HepG2 (cell line): ENCODE measurements at regions not wholly inside any gene's neighbourhood (a gene's known extent, or its start where the extent isn't known, plus 50 kb on each side); places are given as distances from the start of the nearest gene placed in this dataset.

Experiments used
- CEBPG ChIP-seq: IDR thresholded peaks from 2 replicates; pipeline ENCODE4 v1.6.1; 2016
- IKZF5 ChIP-seq: IDR thresholded peaks from 2 replicates; pipeline ENCODE4 v1.6.1; 2018; ENCODE audit warnings: missing genetic modification reagents, mild to moderate bottlenecking, missing compliant biosample characterization
- JUNB ChIP-seq: sonication (generic); formaldehyde crosslinking; IDR thresholded peaks from 2 replicates; pipeline ENCODE4 v1.8.0; 2022; ENCODE audit warnings: missing genetic modification reagents, mild to moderate bottlenecking, borderline replicate concordance
- KDM3A ChIP-seq: IDR thresholded peaks from 2 replicates; pipeline ENCODE4 v1.6.1; 2018; ENCODE audit warnings: low read depth, missing compliant biosample characterization
- POLR2G ChIP-seq: fragments of 200-400 bp; formaldehyde crosslinking; IDR thresholded peaks from 2 replicates; pipeline ENCODE4 v1.6.1; 2018; ENCODE audit warnings: mild to moderate bottlenecking, low read depth, low read length, moderate library complexity
- SOX6 ChIP-seq, 2 experiments: fragments of 450-650 bp in 1 of 2; sonication (generic) in 1 of 2; formaldehyde crosslinking in 1 of 2; IDR thresholded peaks; 2 replicates each; pipeline versions ENCODE4 v1.4.0 to v1.6.1; 2017 to 2020; ENCODE audit warnings: antibody characterized with exemption in 1 of 2, mild to moderate bottlenecking in 1 of 2, missing genetic modification reagents in 1 of 2
- TBX2 ChIP-seq: sonication (generic); formaldehyde crosslinking; IDR thresholded peaks from 2 replicates; pipeline ENCODE4 v1.5.0; 2020; ENCODE audit warnings: missing genetic modification reagents, mild to moderate bottlenecking, borderline replicate concordance
- TEAD3 ChIP-seq: optimal IDR thresholded peaks from 2 replicates; pipeline ENCODE3; 2016; ENCODE audit warnings: borderline replicate concordance
- ZNF224 ChIP-seq: sonication (generic); formaldehyde crosslinking; IDR thresholded peaks from 2 replicates; pipeline ENCODE4 v1.5.0; 2020; ENCODE audit warnings: mild to moderate bottlenecking, missing genetic modification reagents
- ZNF3 ChIP-seq: IDR thresholded peaks from 2 replicates; pipeline ENCODE4 v1.7.0; 2017; ENCODE audit warnings: inconsistent platforms
- ZNF549 ChIP-seq: sonication (generic); formaldehyde crosslinking; IDR thresholded peaks from 2 replicates; pipeline ENCODE4 v1.5.0; 2020; ENCODE audit warnings: missing genetic modification reagents
- ZNF644 ChIP-seq: IDR thresholded peaks from 2 replicates; pipeline ENCODE4 v1.6.1; 2016; ENCODE audit warnings: low read depth
- ZNF816 ChIP-seq: sonication (generic); formaldehyde crosslinking; IDR thresholded peaks from 2 replicates; pipeline ENCODE4 v1.8.0; 2022; ENCODE audit warnings: missing genetic modification reagents, mild to moderate bottlenecking, borderline replicate concordance
- ZNF878 ChIP-seq: sonication (generic); formaldehyde crosslinking; IDR thresholded peaks from 2 replicates; pipeline ENCODE4 v1.8.1; 2023; ENCODE audit warnings: mild to moderate bottlenecking, missing genetic modification reagents, moderate library complexity
- TF ChIP-seq, protein P1 (sequence below): IDR thresholded peaks from 2 replicates; pipeline ENCODE4 v1.6.1; 2016; ENCODE audit warnings: mild to moderate bottlenecking
- TF ChIP-seq, protein P2 (sequence below): sonication (generic); formaldehyde crosslinking; IDR thresholded peaks from 2 replicates; pipeline ENCODE4 v1.4.0; 2020; ENCODE audit warnings: mild to moderate bottlenecking, missing genetic modification reagents
- TF ChIP-seq, protein P3 (sequence below): IDR thresholded peaks from 2 replicates; pipeline ENCODE4 v1.6.1; 2016; ENCODE audit warnings: low read depth, control low read depth
- TF ChIP-seq, protein P4 (sequence below): sonication (generic); formaldehyde crosslinking; IDR thresholded peaks from 2 replicates; pipeline ENCODE4 v1.4.0; 2020; ENCODE audit warnings: missing genetic modification reagents, borderline replicate concordance

- TF ChIP-seq, protein P1, sequence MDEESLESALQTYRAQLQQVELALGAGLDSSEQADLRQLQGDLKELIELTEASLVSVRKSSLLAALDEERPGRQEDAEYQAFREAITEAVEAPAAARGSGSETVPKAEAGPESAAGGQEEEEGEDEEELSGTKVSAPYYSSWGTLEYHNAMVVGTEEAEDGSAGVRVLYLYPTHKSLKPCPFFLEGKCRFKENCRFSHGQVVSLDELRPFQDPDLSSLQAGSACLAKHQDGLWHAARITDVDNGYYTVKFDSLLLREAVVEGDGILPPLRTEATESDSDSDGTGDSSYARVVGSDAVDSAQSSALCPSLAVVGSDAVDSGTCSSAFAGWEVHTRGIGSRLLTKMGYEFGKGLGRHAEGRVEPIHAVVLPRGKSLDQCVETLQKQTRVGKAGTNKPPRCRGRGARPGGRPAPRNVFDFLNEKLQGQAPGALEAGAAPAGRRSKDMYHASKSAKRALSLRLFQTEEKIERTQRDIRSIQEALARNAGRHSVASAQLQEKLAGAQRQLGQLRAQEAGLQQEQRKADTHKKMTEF (CRISPR knock-in tag), result peak; percentile 54; the same call in 1 of the 2 replicates
- TF ChIP-seq KDM3A (CRISPR knock-in tag), result no peak
- peak; percentile 60 for TF ChIP-seq TEAD3
- TF ChIP-seq IKZF5, result no peak
- TF ChIP-seq SOX6 (IDR thresholded peaks at IDR 0.05), result no peak
- peak; percentile 89 for TF ChIP-seq SOX6 (CRISPR knock-in tag; IDR thresholded peaks at IDR 0.05)
- TF ChIP-seq, protein P2, sequence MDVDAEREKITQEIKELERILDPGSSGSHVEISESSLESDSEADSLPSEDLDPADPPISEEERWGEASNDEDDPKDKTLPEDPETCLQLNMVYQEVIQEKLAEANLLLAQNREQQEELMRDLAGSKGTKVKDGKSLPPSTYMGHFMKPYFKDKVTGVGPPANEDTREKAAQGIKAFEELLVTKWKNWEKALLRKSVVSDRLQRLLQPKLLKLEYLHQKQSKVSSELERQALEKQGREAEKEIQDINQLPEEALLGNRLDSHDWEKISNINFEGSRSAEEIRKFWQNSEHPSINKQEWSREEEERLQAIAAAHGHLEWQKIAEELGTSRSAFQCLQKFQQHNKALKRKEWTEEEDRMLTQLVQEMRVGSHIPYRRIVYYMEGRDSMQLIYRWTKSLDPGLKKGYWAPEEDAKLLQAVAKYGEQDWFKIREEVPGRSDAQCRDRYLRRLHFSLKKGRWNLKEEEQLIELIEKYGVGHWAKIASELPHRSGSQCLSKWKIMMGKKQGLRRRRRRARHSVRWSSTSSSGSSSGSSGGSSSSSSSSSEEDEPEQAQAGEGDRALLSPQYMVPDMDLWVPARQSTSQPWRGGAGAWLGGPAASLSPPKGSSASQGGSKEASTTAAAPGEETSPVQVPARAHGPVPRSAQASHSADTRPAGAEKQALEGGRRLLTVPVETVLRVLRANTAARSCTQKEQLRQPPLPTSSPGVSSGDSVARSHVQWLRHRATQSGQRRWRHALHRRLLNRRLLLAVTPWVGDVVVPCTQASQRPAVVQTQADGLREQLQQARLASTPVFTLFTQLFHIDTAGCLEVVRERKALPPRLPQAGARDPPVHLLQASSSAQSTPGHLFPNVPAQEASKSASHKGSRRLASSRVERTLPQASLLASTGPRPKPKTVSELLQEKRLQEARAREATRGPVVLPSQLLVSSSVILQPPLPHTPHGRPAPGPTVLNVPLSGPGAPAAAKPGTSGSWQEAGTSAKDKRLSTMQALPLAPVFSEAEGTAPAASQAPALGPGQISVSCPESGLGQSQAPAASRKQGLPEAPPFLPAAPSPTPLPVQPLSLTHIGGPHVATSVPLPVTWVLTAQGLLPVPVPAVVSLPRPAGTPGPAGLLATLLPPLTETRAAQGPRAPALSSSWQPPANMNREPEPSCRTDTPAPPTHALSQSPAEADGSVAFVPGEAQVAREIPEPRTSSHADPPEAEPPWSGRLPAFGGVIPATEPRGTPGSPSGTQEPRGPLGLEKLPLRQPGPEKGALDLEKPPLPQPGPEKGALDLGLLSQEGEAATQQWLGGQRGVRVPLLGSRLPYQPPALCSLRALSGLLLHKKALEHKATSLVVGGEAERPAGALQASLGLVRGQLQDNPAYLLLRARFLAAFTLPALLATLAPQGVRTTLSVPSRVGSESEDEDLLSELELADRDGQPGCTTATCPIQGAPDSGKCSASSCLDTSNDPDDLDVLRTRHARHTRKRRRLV (CRISPR knock-in tag), result no peak
- TF ChIP-seq ZNF644 (CRISPR knock-in tag), result peak; percentile 74; the same call in 1 of the 2 replicates
- TF ChIP-seq, protein P3, sequence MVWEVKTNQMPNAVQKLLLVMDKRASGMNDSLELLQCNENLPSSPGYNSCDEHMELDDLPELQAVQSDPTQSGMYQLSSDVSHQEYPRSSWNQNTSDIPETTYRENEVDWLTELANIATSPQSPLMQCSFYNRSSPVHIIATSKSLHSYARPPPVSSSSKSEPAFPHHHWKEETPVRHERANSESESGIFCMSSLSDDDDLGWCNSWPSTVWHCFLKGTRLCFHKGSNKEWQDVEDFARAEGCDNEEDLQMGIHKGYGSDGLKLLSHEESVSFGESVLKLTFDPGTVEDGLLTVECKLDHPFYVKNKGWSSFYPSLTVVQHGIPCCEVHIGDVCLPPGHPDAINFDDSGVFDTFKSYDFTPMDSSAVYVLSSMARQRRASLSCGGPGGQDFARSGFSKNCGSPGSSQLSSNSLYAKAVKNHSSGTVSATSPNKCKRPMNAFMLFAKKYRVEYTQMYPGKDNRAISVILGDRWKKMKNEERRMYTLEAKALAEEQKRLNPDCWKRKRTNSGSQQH (CRISPR knock-in tag), result no peak
- no peak for TF ChIP-seq POLR2G
- no peak for TF ChIP-seq JUNB (CRISPR knock-in tag)
- no peak for TF ChIP-seq ZNF224 (CRISPR knock-in tag)
- TF ChIP-seq ZNF878 (CRISPR knock-in tag), result no peak
- TF ChIP-seq ZNF3 (CRISPR knock-in tag), result no peak
- peak; percentile 72 for TF ChIP-seq CEBPG
- no peak for TF ChIP-seq ZNF816 (CRISPR knock-in tag)
- TF ChIP-seq, protein P4, sequence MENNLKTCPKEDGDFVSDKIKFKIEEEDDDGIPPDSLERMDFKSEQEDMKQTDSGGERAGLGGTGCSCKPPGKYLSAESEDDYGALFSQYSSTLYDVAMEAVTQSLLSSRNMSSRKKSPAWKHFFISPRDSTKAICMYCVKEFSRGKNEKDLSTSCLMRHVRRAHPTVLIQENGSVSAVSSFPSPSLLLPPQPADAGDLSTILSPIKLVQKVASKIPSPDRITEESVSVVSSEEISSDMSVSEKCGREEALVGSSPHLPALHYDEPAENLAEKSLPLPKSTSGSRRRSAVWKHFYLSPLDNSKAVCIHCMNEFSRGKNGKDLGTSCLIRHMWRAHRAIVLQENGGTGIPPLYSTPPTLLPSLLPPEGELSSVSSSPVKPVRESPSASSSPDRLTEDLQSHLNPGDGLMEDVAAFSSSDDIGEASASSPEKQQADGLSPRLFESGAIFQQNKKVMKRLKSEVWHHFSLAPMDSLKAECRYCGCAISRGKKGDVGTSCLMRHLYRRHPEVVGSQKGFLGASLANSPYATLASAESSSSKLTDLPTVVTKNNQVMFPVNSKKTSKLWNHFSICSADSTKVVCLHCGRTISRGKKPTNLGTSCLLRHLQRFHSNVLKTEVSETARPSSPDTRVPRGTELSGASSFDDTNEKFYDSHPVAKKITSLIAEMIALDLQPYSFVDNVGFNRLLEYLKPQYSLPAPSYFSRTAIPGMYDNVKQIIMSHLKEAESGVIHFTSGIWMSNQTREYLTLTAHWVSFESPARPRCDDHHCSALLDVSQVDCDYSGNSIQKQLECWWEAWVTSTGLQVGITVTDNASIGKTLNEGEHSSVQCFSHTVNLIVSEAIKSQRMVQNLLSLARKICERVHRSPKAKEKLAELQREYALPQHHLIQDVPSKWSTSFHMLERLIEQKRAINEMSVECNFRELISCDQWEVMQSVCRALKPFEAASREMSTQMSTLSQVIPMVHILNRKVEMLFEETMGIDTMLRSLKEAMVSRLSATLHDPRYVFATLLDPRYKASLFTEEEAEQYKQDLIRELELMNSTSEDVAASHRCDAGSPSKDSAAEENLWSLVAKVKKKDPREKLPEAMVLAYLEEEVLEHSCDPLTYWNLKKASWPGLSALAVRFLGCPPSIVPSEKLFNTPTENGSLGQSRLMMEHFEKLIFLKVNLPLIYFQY (CRISPR knock-in tag), result no peak
- TF ChIP-seq TBX2, result peak; percentile 52; the same call in 1 of the 2 replicates
- no peak for TF ChIP-seq ZNF549 (CRISPR knock-in tag)
Measured at GRCh38 chr5:40442346-40442745, 237.4 kb upstream of the PTGER4 start (continued).
